Neural progenitor cell (in vitro differentiated cells): ENCODE measurements at regions not wholly inside any gene's neighbourhood (a gene's known extent, or its start where the extent isn't known, plus 50 kb on each side); places are given as distances from the start of the nearest gene placed in this dataset.

Experiments
- EZH2 ChIP-seq: fragments of 200-600 bp; sonication (generic); IDR thresholded peaks from 2 replicates; pipeline ENCODE4 v1.6.1; 2017; ENCODE audit warnings: antibody characterized with exemption, mild to moderate bottlenecking, moderate library complexity
- TF ChIP-seq, protein P1 (sequence below): fragments of 200-600 bp; sonication (generic); IDR thresholded peaks from 2 replicates; pipeline ENCODE4 v1.5.1; 2017; ENCODE audit warnings: antibody characterized with exemption, mild to moderate bottlenecking

DNA sequence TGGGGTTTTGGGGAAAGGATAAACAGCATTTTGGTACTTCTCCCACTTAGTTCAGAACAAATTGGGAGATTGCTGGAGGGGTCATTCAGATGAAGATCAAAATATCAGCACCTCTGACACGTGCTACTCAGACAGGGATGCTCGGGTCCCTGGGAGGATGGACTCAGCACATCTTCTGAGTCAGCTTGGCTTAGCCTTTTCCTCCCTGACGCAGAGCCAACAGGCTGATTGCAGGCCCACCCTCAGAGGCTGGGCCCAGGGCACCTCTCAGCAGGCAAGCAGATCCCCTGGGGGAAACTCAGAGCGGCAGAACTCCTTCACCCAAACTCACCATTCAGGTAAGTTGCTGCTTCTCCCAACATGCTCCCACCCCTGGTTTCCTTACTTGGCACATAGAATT, 304.9 kb downstream of the TLE3 start:
- TF ChIP-seq, protein P1, sequence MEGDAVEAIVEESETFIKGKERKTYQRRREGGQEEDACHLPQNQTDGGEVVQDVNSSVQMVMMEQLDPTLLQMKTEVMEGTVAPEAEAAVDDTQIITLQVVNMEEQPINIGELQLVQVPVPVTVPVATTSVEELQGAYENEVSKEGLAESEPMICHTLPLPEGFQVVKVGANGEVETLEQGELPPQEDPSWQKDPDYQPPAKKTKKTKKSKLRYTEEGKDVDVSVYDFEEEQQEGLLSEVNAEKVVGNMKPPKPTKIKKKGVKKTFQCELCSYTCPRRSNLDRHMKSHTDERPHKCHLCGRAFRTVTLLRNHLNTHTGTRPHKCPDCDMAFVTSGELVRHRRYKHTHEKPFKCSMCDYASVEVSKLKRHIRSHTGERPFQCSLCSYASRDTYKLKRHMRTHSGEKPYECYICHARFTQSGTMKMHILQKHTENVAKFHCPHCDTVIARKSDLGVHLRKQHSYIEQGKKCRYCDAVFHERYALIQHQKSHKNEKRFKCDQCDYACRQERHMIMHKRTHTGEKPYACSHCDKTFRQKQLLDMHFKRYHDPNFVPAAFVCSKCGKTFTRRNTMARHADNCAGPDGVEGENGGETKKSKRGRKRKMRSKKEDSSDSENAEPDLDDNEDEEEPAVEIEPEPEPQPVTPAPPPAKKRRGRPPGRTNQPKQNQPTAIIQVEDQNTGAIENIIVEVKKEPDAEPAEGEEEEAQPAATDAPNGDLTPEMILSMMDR: no peak
- TF ChIP-seq EZH2: no peak
